HepG2 (cell line): ENCODE measurements at regions not wholly inside any gene's neighbourhood (a gene's known extent, or its start where the extent isn't known, plus 50 kb on each side); places are given as distances from the start of the nearest gene placed in this dataset.
A peak's percentile ranks its signal among the peaks of the same experiment; 100 is the strongest.

ENCODE experiments used
- ATAC-seq: fragments of 200-7000 bp; cut with Tn5 transposase; 3 replicates; pipeline ENCODE4 v1.9.1; 2020; ENCODE audit warnings: mild to moderate bottlenecking, moderate library complexity
- BruUV-seq: library from RNA; stranded (reverse); fragments of 400-500 nt; replicated peaks from 2 replicates; lab custom pipeline; 2021; lab: Mats Ljungman, UMichigan
- CTCF ChIA-PET: fragments of 300-600 bp; formaldehyde crosslinking; extraction: SDS; loops from one replicate; lab custom pipeline; 2021; ENCODE audit warnings: low total read pairs, inconsistent platforms, low intra/inter-chr PET ratio; lab: Yijun Ruan, JAX
- POLR2A ChIA-PET: fragments of 350-600 bp; sonication (Branson Sonifier 250); formaldehyde crosslinking; loops from one replicate; lab custom pipeline; 2020; ENCODE audit warnings: antibody characterized with exemption, inconsistent platforms; lab: Yijun Ruan, JAX
- DNase-seq: peaks from one replicate; pipeline ENCODE4 v3.0.0-alpha.2; 2015; ENCODE audit warnings: low spot score
- FAIRE-seq: peaks from 3 replicates; lab custom pipeline; 2011; peaks lifted over from hg19 to GRCh38; lab: Jason Lieb, UNC
- H2AFZ ChIP-seq: one replicate; pipeline ENCODE4 v1.6.1; 2011; ENCODE audit warnings: low read length, inconsistent platforms
- H3K27ac ChIP-seq: fragments of 300-600 bp; 3 replicates; pipeline ENCODE4 v1.8.0; 2011; ENCODE audit warnings: mixed run types, mild to moderate bottlenecking, mixed read lengths, low read length, inconsistent platforms; ENCODE audit not compliant: insufficient read depth; ENCODE audit errors: extremely low read length
- H3K27me3 ChIP-seq, 2 experiments: fragments of 200-600 bp in 1 of 2; 2 replicates in 1 of 2; 3 replicates in 1 of 2; pipeline versions ENCODE4 v1.6.0 to v1.8.0; 2011; ENCODE audit warnings: low read length in 2 of 2, mild to moderate bottlenecking in 2 of 2, moderate library complexity in 2 of 2, inconsistent platforms in 1 of 2; ENCODE audit not compliant: insufficient read depth in 2 of 2, control insufficient read depth in 1 of 2
- H3K36me3 ChIP-seq, 2 experiments: fragments of 200-600 bp in 1 of 2; replicated peaks in 1 of 2; 2 replicates in 1 of 2; 3 replicates in 1 of 2; pipeline versions ENCODE4 v1.5.1 to v1.8.0; 2011; ENCODE audit warnings: low read length in 2 of 2, inconsistent platforms in 1 of 2; ENCODE audit not compliant: insufficient read depth in 2 of 2, control insufficient read depth in 1 of 2
- H3K4me1 ChIP-seq: 2 replicates; pipeline ENCODE4 v1.5.1; 2012; ENCODE audit warnings: low read length, inconsistent platforms; ENCODE audit not compliant: insufficient read depth
- H3K4me2 ChIP-seq: 2 replicates; pipeline ENCODE4 v1.6.0; 2011; ENCODE audit warnings: low read depth, low read length, inconsistent platforms
- H3K4me3 ChIP-seq, 3 experiments: fragments of 200-600 bp in 1 of 3; sonication (generic), shearing (Covaris generic) in 1 of 3; replicated peaks in 1 of 3; 2 replicates each; pipeline ENCODE4 v1.5.1; 2011 to 2016; ENCODE audit warnings: low read length in 3 of 3, inconsistent platforms in 2 of 3, low read depth in 2 of 3, mild to moderate bottlenecking in 2 of 3, control low read depth in 1 of 3, mixed read lengths in 1 of 3; ENCODE audit not compliant: insufficient read depth in 1 of 3
- H3K79me2 ChIP-seq: one replicate; pipeline ENCODE4 v1.6.1; 2011; ENCODE audit warnings: low read length, inconsistent platforms; ENCODE audit not compliant: insufficient read depth
- H3K9ac ChIP-seq: 2 replicates; pipeline ENCODE4 v1.6.0; 2011; ENCODE audit warnings: mild to moderate bottlenecking, low read depth, low read length, inconsistent platforms; ENCODE audit not compliant: insufficient read depth
- H3K9me3 ChIP-seq: 2 replicates; pipeline ENCODE4 v1.5.1; 2012; ENCODE audit warnings: mild to moderate bottlenecking, low read length
- H4K20me1 ChIP-seq: 2 replicates; pipeline ENCODE4 v1.6.0; 2011; ENCODE audit warnings: inconsistent platforms, mild to moderate bottlenecking, low read length, moderate library complexity; ENCODE audit not compliant: insufficient read depth
- HNRNPH1 ChIP-seq: fragments of 200-400 bp; formaldehyde crosslinking; optimal IDR thresholded peaks from 2 replicates; pipeline ENCODE3; 2017; ENCODE audit warnings: mild to moderate bottlenecking, low read depth, low read length
- MAFF ChIP-seq: IDR thresholded peaks from 2 replicates; pipeline ENCODE4 v1.6.1; 2011; ENCODE audit warnings: low read depth, low read length, improper control_type of control experiment
- MAFK ChIP-seq, 2 experiments: IDR thresholded peaks in 1 of 2; conservative IDR thresholded peaks in 1 of 2; 2 replicates each; pipeline ENCODE4 v1.6.1; 2011; ENCODE audit warnings: improper control_type of control experiment in 2 of 2, low read length in 2 of 2
- NFE2L2 ChIP-seq: fragments of 150-350 bp; IDR thresholded peaks from 2 replicates; pipeline ENCODE4 v1.6.1; 2014; ENCODE audit warnings: low read length
- RARA ChIP-seq: IDR thresholded peaks from 2 replicates; pipeline ENCODE4 v1.6.1; 2016; ENCODE audit warnings: missing genetic modification reagents, missing compliant biosample characterization
- in situ Hi-C: cut with HindIII; loops from 2 replicates; pipeline ENCODE4 v1.10.0; 2017; ENCODE audit warnings: low pct_unique_long_range_greater_than_20kb; ENCODE audit not compliant: extremely low pct_ligation_motif_present
- intact Hi-C: fragments of 100-400 bp; cut with micrococcal nuclease; formaldehyde crosslinking; loops from one replicate; pipeline ENCODE4 v1.10.0; 2022; ENCODE audit not compliant: unreplicated experiment
- TF ChIP-seq, protein P1 (sequence below): sonication (generic); formaldehyde crosslinking; IDR thresholded peaks from 2 replicates; pipeline ENCODE4 v1.4.0; 2020; ENCODE audit warnings: missing genetic modification reagents, mild to moderate bottlenecking, borderline replicate concordance
- TF ChIP-seq, protein P2 (sequence below): sonication (generic); formaldehyde crosslinking; IDR thresholded peaks from 2 replicates; pipeline ENCODE4 v1.4.0; 2020; ENCODE audit warnings: missing genetic modification reagents, borderline replicate concordance

DNA sequence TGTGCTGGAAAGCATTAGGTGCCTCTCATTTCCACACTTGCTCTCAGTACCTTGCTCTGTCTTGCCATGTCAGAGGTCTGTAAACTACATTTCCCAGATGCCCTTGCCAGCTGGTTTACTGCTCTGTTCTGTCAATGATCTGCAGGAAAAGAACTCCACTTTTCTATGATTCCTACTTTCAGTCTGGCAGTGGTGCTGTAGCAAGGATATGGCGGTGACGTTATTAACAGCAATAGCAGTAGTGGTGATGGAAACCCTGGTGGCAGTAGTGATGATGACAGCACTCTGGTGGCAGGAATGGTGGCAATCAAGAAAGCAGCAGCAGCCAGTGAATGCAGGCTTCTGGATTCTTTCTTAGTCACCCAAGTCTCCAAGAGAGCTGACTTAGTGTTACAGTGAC, 665.2 kb downstream of the DIPK2A start (continued):
- TF ChIP-seq, protein P1, sequence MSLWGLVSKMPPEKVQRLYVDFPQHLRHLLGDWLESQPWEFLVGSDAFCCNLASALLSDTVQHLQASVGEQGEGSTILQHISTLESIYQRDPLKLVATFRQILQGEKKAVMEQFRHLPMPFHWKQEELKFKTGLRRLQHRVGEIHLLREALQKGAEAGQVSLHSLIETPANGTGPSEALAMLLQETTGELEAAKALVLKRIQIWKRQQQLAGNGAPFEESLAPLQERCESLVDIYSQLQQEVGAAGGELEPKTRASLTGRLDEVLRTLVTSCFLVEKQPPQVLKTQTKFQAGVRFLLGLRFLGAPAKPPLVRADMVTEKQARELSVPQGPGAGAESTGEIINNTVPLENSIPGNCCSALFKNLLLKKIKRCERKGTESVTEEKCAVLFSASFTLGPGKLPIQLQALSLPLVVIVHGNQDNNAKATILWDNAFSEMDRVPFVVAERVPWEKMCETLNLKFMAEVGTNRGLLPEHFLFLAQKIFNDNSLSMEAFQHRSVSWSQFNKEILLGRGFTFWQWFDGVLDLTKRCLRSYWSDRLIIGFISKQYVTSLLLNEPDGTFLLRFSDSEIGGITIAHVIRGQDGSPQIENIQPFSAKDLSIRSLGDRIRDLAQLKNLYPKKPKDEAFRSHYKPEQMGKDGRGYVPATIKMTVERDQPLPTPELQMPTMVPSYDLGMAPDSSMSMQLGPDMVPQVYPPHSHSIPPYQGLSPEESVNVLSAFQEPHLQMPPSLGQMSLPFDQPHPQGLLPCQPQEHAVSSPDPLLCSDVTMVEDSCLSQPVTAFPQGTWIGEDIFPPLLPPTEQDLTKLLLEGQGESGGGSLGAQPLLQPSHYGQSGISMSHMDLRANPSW = no peak
- TF ChIP-seq HNRNPH1 (no peak), RARA (no peak)

DNA sequence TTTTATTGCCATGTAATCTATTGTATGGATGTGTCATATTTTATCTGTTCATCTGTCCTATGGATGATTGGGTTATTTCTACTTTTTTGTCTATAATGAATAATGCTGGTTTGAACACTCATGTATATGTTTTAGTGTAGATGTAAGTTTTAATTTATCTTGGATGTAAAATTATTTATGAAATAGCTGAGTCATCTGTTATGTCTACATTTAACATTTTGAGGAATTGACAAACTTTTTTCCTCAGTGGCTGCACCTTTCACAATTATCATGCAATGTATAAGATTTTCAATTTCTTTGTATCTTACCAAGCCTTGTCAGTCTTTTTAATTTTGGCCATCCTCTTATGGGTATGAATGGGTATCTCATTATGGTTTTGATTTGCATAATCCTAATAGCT, 666.4 kb downstream of the DIPK2A start:
- POLR2A ChIA-PET = no interaction called here
- Histone ChIP-seq H4K20me1 (no peaks in the 10 kb centered on the region), H3K4me3 (no peak overlapping the region), H3K36me3 (no peaks in the 10 kb centered on the region), H3K27ac (no peak overlapping the region), H3K4me2 (no peak overlapping the region), H3K9me3 (no peaks in the 10 kb centered on the region), H2AFZ (no peak overlapping the region), H3K4me1 (no peaks in the 10 kb centered on the region), H3K79me2 (no peaks in the 10 kb centered on the region), H3K27me3 (no peaks in the 10 kb centered on the region; a peak in 1 of 5 replicates), H3K9ac (no peak overlapping the region)
- intact Hi-C loops (no loop called here), in situ Hi-C loops (no loop called here)
- no peak for FAIRE-seq
- no TSS peak for BruUV-seq
- DNase-seq = no peak
- CTCF ChIA-PET = no interaction called here
- TF ChIP-seq NFE2L2 (peak; percentile 42; the same call in 1 of the 2 replicates), MAFF (peak; percentile 86), MAFK (conservative IDR thresholded peaks at IDR 0.05 in 1 of 2, IDR thresholded peaks at IDR 0.05 in 1 of 2; ENCODE audit: low read length in 2 of 2) (peak; percentile 55 to 88; a peak in 3 of 4 replicates)
- TF ChIP-seq, protein P2, sequence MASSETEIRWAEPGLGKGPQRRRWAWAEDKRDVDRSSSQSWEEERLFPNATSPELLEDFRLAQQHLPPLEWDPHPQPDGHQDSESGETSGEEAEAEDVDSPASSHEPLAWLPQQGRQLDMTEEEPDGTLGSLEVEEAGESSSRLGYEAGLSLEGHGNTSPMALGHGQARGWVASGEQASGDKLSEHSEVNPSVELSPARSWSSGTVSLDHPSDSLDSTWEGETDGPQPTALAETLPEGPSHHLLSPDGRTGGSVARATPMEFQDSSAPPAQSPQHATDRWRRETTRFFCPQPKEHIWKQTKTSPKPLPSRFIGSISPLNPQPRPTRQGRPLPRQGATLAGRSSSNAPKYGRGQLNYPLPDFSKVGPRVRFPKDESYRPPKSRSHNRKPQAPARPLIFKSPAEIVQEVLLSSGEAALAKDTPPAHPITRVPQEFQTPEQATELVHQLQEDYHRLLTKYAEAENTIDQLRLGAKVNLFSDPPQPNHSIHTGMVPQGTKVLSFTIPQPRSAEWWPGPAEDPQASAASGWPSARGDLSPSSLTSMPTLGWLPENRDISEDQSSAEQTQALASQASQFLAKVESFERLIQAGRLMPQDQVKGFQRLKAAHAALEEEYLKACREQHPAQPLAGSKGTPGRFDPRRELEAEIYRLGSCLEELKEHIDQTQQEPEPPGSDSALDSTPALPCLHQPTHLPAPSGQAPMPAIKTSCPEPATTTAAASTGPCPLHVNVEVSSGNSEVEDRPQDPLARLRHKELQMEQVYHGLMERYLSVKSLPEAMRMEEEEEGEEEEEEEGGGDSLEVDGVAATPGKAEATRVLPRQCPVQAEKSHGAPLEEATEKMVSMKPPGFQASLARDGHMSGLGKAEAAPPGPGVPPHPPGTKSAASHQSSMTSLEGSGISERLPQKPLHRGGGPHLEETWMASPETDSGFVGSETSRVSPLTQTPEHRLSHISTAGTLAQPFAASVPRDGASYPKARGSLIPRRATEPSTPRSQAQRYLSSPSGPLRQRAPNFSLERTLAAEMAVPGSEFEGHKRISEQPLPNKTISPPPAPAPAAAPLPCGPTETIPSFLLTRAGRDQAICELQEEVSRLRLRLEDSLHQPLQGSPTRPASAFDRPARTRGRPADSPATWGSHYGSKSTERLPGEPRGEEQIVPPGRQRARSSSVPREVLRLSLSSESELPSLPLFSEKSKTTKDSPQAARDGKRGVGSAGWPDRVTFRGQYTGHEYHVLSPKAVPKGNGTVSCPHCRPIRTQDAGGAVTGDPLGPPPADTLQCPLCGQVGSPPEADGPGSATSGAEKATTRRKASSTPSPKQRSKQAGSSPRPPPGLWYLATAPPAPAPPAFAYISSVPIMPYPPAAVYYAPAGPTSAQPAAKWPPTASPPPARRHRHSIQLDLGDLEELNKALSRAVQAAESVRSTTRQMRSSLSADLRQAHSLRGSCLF (CRISPR knock-in tag) = no peak
- ATAC-seq = no peak
